C4-2B (cell line): ENCODE measurements at regions not wholly inside any gene's neighbourhood (a gene's known extent, or its start where the extent isn't known, plus 50 kb on each side); places are given as distances from the start of the nearest gene placed in this dataset.

Experiments used
- ZFX ChIP-seq: fragments of 450-650 bp; IDR thresholded peaks from 2 replicates; pipeline ENCODE4 v1.6.1; 2017
- TF ChIP-seq, protein P1 (sequence below): fragments of 450-650 bp; conservative IDR thresholded peaks from 2 replicates; pipeline ENCODE4 v1.5.1; 2017; ENCODE audit warnings: mild to moderate bottlenecking

DNA sequence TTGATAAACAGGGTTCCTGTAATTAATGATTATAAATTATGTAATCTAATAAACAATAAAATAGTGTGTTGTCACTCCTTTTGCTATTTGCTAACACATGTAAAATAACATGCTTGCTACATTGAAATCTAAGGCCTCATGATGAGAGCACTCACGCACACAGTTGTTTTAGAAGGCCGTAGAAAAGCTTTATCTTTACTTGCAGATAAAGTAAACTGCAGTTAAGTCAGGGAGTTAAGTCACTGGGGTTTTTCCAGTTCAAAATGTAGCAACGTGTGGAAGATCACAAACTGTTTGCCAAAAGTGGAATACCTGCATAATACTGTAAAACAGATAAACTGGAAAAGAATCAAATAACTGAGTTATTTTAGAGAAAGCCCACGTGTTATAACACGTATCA, 187.3 kb upstream of the PACRGL start:
- TF ChIP-seq, protein P1, sequence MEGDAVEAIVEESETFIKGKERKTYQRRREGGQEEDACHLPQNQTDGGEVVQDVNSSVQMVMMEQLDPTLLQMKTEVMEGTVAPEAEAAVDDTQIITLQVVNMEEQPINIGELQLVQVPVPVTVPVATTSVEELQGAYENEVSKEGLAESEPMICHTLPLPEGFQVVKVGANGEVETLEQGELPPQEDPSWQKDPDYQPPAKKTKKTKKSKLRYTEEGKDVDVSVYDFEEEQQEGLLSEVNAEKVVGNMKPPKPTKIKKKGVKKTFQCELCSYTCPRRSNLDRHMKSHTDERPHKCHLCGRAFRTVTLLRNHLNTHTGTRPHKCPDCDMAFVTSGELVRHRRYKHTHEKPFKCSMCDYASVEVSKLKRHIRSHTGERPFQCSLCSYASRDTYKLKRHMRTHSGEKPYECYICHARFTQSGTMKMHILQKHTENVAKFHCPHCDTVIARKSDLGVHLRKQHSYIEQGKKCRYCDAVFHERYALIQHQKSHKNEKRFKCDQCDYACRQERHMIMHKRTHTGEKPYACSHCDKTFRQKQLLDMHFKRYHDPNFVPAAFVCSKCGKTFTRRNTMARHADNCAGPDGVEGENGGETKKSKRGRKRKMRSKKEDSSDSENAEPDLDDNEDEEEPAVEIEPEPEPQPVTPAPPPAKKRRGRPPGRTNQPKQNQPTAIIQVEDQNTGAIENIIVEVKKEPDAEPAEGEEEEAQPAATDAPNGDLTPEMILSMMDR: no peak
- no peak for TF ChIP-seq ZFX
